Bronchial epithelial cell (primary cell): ENCODE measurements at regions not wholly inside any gene's neighbourhood (a gene's known extent, or its start where the extent isn't known, plus 50 kb on each side); places are given as distances from the start of the nearest gene placed in this dataset.

Source experiments
- DNase-seq: peaks from one replicate; pipeline ENCODE4 v3.0.0-alpha.2; 2010; ENCODE audit warnings: low read depth
- FAIRE-seq: peaks from 2 replicates; lab custom pipeline; 2011; peaks lifted over from hg19 to GRCh38; lab: Jason Lieb, UNC
- H3K27me3 ChIP-seq: 2 replicates; pipeline ENCODE4 v1.5.1; 2011; ENCODE audit warnings: low read length; ENCODE audit not compliant: control insufficient read depth, insufficient read depth
- H3K36me3 ChIP-seq: 2 replicates; pipeline ENCODE4 v1.5.1; 2011; ENCODE audit warnings: low read length; ENCODE audit not compliant: control insufficient read depth, insufficient read depth
- H3K4me3 ChIP-seq: 2 replicates; pipeline ENCODE4 v1.5.1; 2011; ENCODE audit warnings: mild to moderate bottlenecking, low read depth, low read length, control low read depth
- TF ChIP-seq, protein P1 (sequence below): IDR thresholded peaks from 2 replicates; pipeline ENCODE4 v1.5.1; 2011; ENCODE audit warnings: mild to moderate bottlenecking, moderate library complexity, low read length, control low read depth, inconsistent platforms; ENCODE audit not compliant: insufficient read depth, severe bottlenecking

DNA sequence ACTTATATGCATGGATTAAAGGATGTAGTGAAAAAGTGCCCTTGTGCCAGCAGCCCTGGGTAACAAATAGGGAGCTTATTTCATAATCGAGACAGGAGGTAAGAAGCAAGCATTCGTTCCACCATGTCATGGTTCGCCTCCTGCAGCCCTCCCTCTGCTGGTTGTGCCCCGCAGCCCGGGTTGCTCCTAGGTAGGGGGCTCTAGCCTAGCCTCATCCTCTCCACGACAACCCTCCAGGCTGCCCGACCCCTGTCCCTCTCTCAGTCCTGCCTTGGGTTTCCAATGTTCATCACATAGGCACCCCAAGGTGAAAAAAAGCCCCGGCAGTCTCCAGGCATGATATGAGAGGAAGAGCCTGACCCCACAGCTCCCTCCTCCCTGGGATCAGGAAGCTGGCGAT, 75.5 kb upstream of the SYNDIG1 start:
- FAIRE-seq = no peak
- Histone ChIP-seq H3K27me3 (no peaks in the 10 kb centered on the region), H3K4me3 (no peak overlapping the region), H3K36me3 (no peaks in the 10 kb centered on the region)
- DNase-seq = no peak
- TF ChIP-seq, protein P1, sequence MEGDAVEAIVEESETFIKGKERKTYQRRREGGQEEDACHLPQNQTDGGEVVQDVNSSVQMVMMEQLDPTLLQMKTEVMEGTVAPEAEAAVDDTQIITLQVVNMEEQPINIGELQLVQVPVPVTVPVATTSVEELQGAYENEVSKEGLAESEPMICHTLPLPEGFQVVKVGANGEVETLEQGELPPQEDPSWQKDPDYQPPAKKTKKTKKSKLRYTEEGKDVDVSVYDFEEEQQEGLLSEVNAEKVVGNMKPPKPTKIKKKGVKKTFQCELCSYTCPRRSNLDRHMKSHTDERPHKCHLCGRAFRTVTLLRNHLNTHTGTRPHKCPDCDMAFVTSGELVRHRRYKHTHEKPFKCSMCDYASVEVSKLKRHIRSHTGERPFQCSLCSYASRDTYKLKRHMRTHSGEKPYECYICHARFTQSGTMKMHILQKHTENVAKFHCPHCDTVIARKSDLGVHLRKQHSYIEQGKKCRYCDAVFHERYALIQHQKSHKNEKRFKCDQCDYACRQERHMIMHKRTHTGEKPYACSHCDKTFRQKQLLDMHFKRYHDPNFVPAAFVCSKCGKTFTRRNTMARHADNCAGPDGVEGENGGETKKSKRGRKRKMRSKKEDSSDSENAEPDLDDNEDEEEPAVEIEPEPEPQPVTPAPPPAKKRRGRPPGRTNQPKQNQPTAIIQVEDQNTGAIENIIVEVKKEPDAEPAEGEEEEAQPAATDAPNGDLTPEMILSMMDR = no peak

DNA sequence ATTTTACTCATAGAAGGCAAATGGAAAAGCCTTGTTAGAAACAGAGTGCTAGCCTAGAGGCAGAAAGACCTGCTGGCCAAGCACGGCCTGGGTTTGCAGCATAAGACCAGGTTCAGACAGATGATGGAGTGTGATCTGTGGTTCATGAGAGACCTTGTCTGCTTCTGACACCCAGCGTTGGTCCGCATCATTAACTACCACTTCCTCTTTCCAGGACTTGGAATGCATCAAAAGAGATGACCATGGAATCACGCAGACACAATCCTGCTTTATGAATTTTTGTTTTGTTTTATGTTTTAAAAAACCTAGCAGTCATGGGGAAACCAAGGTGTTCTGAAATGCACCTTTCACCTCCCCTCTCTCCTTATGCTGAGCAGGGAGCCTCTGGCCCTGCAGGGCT, 76.8 kb upstream of the SYNDIG1 start:
- TF ChIP-seq, protein P1 = no peak
- Histone ChIP-seq H3K4me3 (no peak overlapping the region), H3K27me3 (no peaks in the 10 kb centered on the region), H3K36me3 (no peaks in the 10 kb centered on the region)
- FAIRE-seq = no peak
- DNase-seq = no peak

DNA sequence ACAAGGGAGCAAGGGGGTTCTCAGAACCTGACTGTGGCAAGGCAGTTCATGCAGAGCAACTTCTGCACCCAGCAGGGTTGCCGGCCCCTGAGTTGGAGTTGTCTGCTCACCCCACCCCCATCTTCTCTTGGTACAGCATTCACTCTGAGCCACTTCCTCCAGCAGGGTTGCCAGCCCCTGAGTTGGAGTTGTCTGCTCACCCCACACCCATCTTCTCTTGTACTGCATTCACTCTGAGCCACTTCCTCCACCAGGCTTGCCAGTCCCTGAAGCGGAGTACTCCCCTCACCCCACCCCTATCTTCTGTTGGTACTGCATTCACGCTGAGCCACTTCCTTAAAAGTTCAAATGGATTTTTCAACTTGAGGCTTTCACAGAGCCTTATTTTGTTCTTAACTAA, 79.7 kb upstream of the SYNDIG1 start:
- H3K27me3 ChIP-seq = no peaks in the 10 kb centered on the region
- FAIRE-seq (no peak), DNase-seq (no peak)
- no peak overlapping the region for H3K4me3 ChIP-seq
- TF ChIP-seq, protein P1 = no peak
- no peaks in the 10 kb centered on the region for H3K36me3 ChIP-seq

DNA sequence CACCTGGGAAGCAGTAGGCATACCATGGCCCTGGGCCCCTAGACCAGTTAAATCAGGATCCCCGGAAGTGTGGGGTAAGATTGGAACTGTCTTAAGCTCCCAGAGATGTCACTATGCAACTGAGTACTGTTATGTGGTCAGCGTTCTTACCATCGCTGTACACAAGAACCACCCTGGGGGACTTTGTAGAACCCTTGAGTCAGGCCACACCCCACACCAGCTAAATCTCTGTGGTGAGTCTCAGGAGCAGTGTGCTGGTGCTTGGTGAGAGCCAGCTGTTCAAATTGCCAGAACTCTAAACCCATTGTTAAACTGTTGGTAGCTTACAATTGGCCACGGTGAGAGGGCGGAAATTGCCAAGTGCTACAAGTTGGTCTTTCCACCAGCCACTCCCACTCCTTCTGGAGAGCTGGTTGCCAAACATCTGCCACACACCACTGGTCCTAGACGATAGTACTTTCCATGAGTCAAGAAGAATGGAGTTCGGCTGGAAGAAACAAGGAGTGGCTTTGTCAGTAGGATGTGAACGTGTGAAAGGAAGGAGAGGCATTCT, 80.5 kb upstream of the SYNDIG1 start:
- H3K4me3 ChIP-seq = no peak overlapping the region
- TF ChIP-seq, protein P1 = no peak
- DNase-seq = no peak
- no peaks in the 10 kb centered on the region for H3K27me3 ChIP-seq
- FAIRE-seq = no peak
- H3K36me3 ChIP-seq = no peaks in the 10 kb centered on the region

DNA sequence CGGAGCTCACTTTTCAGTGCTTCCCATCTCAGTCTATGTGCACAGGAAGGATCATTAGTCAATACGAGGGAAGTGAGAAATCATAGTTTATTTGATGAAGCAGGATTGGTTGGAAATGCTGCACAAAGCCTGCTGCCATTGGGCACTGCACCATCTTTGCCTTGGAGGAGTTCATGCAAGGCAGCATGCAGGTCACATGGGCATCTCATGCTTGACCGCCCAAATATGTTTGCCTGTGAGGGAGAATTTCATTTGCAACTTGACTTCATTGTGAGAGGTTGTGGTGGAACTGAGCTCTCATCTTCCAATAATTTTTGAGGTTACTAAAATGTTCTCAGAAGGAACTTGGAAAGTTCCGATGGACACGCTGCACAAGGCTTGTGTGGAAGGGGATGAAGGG, 83.9 kb upstream of the SYNDIG1 start:
- TF ChIP-seq, protein P1 = no peak
- Histone ChIP-seq H3K4me3 (no peak overlapping the region), H3K36me3 (no peaks in the 10 kb centered on the region), H3K27me3 (no peaks in the 10 kb centered on the region)
- FAIRE-seq (no peak), DNase-seq (no peak)

DNA sequence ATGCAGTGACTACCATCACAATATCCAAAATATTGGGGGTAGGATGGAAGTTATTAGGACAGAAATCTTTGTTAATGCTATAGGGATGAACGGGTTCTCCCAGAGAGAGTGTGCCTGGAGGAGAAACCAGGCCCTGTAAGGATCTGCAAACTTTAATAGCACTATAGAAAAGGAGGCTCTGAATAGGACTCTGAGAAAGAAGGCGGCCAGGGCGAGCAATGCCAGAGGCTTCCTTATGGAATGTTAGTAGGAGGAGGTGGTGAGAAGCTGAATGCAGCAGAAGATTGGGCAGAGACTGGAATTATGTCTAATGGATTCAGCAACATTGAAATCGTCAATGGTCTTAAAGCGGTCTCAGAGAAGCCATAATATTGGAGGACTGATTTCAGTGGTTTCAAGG, 84.6 kb upstream of the SYNDIG1 start:
- FAIRE-seq (no peak), DNase-seq (no peak)
- TF ChIP-seq, protein P1 = no peak
- Histone ChIP-seq H3K27me3 (no peaks in the 10 kb centered on the region), H3K36me3 (no peaks in the 10 kb centered on the region), H3K4me3 (no peak overlapping the region)
